C4-2B (cell line): ENCODE measurements at regions not wholly inside any gene's neighbourhood (a gene's known extent, or its start where the extent isn't known, plus 50 kb on each side); places are given as distances from the start of the nearest gene placed in this dataset.

Source experiments
- H3K27ac ChIP-seq: fragments of 450-650 bp; 2 replicates; pipeline ENCODE4 v1.5.1; 2017
- CTCF ChIP-seq: fragments of 450-650 bp; conservative IDR thresholded peaks from 2 replicates; pipeline ENCODE4 v1.5.1; 2017; ENCODE audit warnings: mild to moderate bottlenecking
- ZFX ChIP-seq: fragments of 450-650 bp; IDR thresholded peaks from 2 replicates; pipeline ENCODE4 v1.6.1; 2017

GRCh38 chr21:25062061-25062460 lies 545.2 kb downstream of the MRPL39 start:
- no peak overlapping the region for H3K27ac ChIP-seq
- TF ChIP-seq CTCF (no peak), ZFX (no peak)

- TF ChIP-seq ZFX, result no peak
- TF ChIP-seq CTCF, result no peak
- no peak overlapping the region for H3K27ac ChIP-seq
Measured at GRCh38 chr21:25054689-25055088, 552.6 kb downstream of the MRPL39 start.

GRCh38 chr21:25039461-25040380 lies 567.6 kb downstream of the MRPL39 start:
- no peak overlapping the region for H3K27ac ChIP-seq
- TF ChIP-seq ZFX (no peak), CTCF (peak; percentile 44)

GRCh38 chr21:25036775-25037174 lies 570.5 kb downstream of the MRPL39 start:
- TF ChIP-seq ZFX (no peak), CTCF (no peak)
- H3K27ac ChIP-seq, result no peak overlapping the region

GRCh38 chr21:25031750-25032149 lies 575.5 kb downstream of the MRPL39 start:
- no peak overlapping the region for H3K27ac ChIP-seq
- TF ChIP-seq CTCF (no peak), ZFX (no peak)

GRCh38 chr21:25029580-25029979 lies 577.7 kb downstream of the MRPL39 start:
- no peak overlapping the region for H3K27ac ChIP-seq
- no peak for TF ChIP-seq ZFX

GRCh38 chr21:25025596-25025995 lies 581.7 kb downstream of the MRPL39 start:
- TF ChIP-seq ZFX, result no peak
- no peak for TF ChIP-seq CTCF

GRCh38 chr21:25024639-25025038 lies 582.6 kb downstream of the MRPL39 start:
- no peak for TF ChIP-seq CTCF
- TF ChIP-seq ZFX, result no peak
- H3K27ac ChIP-seq, result no peak overlapping the region

More at GRCh38 chr21:25025596-25025995, 581.7 kb downstream of the MRPL39 start:
- no peak overlapping the region for H3K27ac ChIP-seq
